HG02981 (cell line): ENCODE measurements at regions not wholly inside any gene's neighbourhood (a gene's known extent, or its start where the extent isn't known, plus 50 kb on each side); places are given as distances from the start of the nearest gene placed in this dataset.

Source experiments
- ATAC-seq: cut with Tn5 transposase; IDR thresholded peaks from one replicate; pipeline ENCODE4 v1.9.1; 2021; ENCODE audit warnings: mild to moderate bottlenecking, moderate library complexity; ENCODE audit not compliant: unreplicated experiment

DNA sequence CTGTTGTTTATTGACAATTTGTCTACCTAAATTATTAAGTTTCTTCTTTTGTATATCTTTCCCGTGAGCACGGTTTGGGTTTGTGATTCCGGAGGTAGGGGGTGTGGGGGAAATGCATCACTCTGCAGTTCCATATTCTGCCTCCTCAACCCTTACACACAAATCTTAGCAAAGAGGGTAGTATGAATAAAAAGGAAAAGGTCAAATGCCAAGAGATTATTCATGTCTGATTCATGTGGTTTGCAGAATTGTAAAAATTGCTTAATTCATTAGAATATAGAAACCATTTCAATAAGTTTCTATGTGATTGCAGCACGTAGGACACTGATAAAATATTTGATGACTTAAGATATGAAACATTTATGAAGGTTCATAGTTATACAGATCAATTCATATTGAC lies 601.9 kb downstream of the SEMA5A start:
- ATAC-seq = no peak

DNA sequence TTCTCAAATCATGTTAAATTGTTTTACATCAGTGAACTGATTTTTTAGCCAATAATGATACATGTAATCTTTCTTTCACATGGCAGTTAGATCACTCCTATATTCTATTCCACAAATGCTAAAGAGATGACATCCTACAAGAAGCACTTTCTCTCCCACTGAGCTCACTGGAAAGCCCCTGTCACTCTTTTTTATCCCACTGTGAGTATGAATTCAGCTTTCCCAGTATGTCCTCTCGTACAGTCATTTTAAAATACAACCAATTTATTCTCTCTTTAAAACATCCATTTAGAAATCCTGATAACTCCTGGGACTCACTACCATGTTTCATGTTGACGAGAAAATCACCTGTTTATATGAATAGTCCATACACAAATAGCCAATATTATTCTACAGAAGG lies 599.9 kb downstream of the SEMA5A start:
- ATAC-seq = no peak

DNA sequence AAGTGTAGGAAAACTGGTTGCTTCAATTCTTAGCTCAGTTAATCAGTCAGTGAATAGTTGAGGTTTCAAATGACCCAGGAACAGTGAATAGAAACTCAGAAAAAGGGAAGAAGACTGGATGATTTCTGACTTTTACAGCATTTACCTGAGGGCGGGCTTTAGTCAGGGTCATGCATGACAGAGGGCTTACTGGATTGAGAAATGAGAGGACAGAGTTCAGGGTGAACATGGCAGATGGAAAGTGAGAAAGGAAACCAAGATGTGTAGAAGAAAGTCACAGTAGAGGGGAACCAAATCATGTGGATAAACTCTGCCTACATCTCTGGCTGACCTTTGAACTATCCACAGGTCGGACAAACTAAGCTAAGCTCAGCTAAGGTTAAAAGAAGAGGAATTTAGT lies 596.0 kb downstream of the SEMA5A start:
- peak; percentile 95 for ATAC-seq

DNA sequence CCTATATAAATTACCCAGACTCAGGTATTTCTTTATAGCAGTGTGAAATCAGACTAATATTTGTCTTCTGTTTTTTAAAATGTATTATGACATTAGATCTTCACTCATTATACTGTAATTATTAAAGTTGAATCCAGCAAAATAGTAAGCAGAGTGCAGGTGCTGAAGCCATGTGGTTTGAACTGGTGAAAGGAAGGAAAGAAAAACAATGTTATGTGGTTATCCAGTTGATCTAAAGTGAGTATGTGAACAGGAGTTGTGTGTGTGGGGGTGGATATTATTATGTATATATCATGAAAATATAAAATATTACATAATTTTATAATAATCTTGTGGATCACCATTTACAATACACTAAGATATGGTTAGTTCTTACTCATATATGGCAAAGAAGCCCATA lies 593.7 kb downstream of the SEMA5A start:
- no peak for ATAC-seq

DNA sequence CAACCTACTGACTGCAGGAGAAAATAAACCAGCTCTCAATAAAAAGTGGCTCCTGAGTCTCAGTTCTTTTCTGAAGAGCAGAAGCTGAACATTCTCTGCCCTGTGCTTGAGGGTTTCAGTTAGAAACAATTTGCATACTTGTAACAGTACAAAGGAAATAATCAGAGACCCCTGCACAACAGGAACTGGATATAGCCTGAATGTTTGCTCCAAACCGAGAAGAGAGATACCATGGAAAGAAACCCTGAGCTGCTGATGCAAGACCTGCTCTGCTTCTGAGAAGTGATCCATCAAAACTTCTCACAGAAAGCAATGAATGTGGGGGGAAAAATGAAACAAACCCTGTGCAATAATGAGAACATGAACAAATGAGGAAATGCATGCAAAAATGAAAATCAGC lies 592.9 kb downstream of the SEMA5A start:
- no peak for ATAC-seq

DNA sequence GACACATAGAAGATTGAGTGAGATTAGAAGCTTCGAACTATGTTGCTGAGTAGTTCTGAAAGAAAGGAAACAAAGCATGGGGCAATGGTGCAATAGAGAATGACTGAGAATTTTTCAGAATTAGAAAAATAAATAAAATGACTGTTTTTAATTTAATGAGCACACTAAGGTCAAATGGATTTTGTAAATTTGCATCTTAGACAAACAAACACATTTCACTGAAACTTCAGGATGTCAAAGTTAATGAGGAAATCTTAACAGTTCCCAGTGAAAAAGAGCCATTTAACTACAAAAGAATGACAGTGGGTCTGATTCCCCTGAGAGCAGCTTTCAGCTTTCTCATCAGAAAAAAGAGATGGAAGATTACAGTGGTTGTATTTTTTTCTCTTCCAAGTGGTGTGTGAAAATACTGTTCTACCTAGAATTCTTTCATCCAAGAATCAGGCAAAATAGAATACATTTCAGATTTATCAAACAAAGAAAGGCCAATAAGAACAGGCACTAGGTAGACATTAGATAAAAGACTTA lies 591.9 kb downstream of the SEMA5A start:
- no peak for ATAC-seq

DNA sequence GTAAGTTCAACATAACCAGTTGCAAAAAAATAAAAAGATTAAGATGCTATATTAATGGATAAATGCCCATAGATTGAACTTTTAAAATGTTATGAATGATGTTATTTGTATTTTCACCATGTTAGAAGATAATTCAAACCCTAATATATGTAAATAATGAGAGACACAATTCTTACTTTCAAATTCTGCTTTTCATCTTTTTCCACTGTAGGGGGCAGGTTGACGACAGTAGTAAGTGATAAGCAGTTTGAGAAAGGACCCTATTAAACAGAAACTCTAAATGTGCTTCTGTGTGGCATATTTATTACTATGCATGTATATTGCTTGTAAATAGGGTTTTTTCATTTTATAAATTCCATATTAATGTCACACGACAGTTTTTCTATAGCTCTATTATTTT lies 591.1 kb downstream of the SEMA5A start:
- no peak for ATAC-seq

DNA sequence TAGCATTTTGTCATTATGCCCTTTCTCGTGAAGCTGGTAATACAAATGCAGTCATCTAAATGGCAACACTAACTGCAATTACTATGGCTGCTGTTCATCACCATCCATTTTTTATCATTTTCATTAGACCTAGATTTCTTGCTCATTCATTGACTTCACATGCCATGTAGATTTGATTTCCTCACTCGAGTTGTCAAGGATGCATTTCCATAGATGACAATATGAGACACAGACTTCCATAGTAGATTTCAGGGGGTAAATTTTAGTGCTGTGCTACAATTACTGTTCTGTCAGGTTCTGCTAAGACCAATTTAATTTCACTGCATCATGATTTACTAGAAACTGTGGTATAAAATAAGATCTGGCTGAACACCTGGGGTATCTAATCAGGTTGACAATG lies 589.2 kb downstream of the SEMA5A start:
- ATAC-seq = no peak

DNA sequence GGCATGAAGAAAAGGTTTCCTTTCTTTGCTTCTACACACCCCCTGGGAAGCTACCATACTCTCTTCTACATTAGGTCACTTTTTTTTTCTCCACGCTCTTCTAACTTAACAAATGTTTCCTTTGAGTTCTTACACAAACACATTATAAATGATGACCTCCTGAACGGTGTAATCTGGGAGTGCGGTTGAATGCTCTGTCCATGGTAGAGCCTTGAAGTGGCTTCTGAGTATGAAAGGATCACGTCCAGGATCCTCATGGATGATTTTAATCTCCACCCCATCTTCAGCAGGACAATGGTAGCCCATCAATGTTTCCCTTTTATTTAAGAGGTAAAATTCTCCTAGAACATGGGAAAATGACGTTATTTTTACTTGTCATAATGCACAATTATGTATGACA lies 587.3 kb downstream of the SEMA5A start:
- no peak for ATAC-seq

DNA sequence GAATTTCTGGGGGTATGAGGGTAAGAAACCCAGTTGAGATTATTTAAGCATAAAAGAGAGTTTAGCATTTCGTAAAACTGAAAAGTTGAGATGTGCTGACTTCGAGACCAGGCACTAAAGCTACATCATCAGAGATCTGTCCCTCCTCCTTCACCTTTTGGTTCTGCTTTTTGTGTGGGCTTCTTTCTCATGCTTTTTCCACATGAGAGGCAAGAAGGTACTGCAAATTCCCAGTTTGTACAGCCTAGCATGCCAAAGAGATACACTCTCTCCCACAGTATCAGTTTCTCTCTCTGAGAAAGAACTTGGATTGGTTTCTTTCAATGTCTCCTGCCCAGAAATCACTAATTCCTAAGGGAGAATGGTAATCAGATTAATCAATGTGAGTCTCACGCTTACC lies 584.7 kb downstream of the SEMA5A start:
- peak; percentile 45 for ATAC-seq

DNA sequence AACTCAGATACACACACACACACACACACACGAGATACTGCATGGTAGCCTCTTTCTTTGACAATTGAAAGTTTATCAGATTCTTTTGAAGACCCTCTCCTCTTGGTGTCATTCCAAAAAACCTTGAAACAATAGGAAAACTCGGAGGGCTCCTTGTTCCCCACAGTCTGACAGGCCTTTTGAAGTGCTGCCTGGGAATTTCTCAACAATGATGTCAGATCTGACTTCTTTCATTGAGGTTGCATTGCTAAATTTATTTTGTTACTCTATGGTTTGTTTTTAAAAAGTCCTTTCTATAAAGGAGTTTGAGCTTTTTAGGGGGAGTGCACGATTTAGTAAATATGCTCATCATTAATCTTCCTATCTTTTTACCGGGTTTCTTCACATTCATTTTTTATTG lies 583.9 kb downstream of the SEMA5A start:
- no peak for ATAC-seq

DNA sequence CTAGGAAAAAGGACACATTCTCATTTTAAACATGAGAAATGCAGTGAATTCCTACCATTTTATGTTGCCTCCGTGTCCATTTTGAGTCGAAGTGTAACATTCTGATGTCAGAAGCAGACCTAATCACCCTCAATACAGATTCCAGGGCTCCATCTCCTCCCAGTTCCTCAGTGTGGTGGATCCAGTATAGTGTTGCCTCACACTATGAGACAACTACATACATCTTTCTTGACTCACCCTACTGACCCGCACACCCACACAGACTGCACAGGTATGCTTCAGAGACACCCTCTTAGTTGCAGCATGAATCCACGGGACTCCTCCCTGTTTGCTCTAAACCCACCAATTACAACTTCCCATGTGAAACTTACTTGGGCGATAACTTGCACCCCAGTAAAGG lies 564.9 kb downstream of the SEMA5A start:
- ATAC-seq = no peak

DNA sequence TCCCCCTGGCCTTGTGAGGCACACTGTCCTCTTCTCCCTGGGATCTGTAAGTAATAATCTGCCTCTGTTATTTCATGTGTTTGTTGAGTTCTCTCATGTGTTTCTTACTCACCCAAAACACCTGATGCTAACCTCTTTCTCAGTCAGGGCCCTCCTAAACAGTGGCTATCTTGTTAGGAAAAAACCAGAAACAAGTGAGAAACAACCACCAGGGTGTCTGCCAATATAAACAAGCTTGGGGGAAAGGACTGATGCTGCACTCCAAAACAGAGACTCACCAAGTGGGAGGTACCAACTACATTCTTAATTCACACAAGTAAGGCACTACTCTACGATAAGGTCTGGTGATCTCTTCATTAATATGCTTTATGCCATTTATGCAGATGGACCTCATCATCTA lies 564.4 kb downstream of the SEMA5A start:
- ATAC-seq = no peak

DNA sequence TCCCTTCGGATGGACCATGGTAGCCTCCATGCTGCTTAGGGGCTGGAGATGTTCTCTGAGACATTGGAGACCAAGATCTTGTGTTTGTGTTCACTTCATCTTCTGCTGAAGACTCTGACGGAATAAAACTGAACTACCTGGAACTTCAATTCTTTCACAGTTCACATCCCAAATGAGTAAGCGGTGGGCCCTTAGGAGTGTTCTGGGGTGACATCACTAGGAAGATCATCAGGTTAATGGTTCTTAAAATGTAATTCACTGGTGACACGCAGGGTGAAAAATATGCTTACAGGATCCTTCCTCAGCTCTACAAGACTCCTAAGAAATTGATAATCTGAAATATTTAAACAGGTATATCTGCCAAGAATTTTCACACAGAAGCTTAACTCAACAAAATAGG lies 561.5 kb downstream of the SEMA5A start:
- no peak for ATAC-seq
